ENCODE measurements at regions not wholly inside any gene's neighbourhood (a gene's known extent, or its start where the extent isn't known, plus 50 kb on each side); places are given as distances from the start of the nearest gene placed in this dataset.

DNA sequence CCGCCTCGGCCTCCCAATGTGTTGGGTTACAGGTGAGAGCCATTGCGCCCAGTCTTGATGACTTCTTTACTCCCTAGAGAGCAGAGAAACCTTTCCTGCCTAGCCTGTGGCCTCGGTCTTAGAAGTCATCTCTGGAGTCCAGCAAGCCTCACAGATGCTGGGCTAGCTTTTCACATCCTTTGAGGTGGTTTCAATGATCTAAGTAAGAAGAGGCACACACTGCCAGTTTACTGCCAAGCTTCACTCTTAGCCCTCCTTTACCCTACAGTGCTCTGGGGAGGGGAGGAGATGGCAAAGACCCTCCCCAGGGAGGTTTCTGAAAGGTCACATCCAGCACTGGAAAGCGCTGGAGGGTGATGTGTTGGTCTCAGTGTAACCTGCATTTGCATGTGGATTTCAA, 304.8 kb downstream of the PCNX1 start (continued):
- TF ChIP-seq ZNF436 (CRISPR knock-in tag; IDR thresholded peaks at IDR 0.05), result no peak
- TF ChIP-seq ELF1 (tag; IDR thresholded peaks at IDR 0.05), result no peak
- no peak for TF ChIP-seq NEUROD1 (IDR thresholded peaks at IDR 0.05; ENCODE audit: borderline replicate concordance, low read depth, low read length, partially characterized antibody)
- TF ChIP-seq KLF16 (IDR thresholded peaks at IDR 0.05), result no peak
- TF ChIP-seq ZNF644 (tag; IDR thresholded peaks at IDR 0.05; ENCODE audit: low read depth), result no peak
- no peak for TF ChIP-seq MAFF (IDR thresholded peaks at IDR 0.05; ENCODE audit: low read length)
- no peak for TF ChIP-seq HOXB6 (CRISPR knock-in tag; IDR thresholded peaks at IDR 0.05; ENCODE audit: borderline replicate concordance)
- TF ChIP-seq ZBTB8A (IDR thresholded peaks at IDR 0.05; ENCODE audit: partially characterized antibody), result no peak
- TF ChIP-seq TEAD2 (tag; IDR thresholded peaks at IDR 0.05), result no peak

DNA sequence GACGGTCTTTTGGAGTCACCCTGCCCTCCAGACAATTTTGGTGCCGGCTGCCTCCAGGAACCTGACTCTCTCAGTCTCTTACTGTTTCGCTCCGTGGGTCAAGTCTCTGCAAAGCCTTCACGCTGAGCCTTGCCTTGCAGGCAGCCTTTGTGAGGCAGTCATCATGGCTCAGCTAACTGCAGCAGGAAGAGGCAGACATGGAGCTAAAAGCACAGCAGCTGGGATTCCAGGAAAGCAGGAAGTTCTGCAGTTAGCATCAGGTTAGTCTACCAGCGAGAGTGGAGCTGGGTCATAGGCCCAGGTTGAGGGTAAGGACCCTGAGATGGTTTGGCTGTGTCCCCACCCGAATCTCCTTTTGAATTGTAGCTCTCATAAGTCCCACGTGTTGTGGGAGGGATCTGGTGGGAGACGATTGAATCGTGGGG, 305.4 kb downstream of the PCNX1 start:
- H4K20me1 ChIP-seq (replicated peaks; ENCODE audit: control insufficient read depth, insufficient read depth, low read length), result no peaks in the 10 kb centered on the region
- intact Hi-C loops (cut with micrococcal nuclease) (no loop called here), in situ Hi-C loops (cut with MboI) (no loop called here)
- no peaks in the 10 kb centered on the region for H3K79me2 ChIP-seq (ENCODE audit: control insufficient read depth, insufficient read depth, low read length)
- CTCF ChIA-PET (ENCODE audit: low intra/inter-chr PET ratio), result no interaction called here
- H3K27me3 ChIP-seq (ENCODE audit: control insufficient read depth in 2 of 2, insufficient read depth in 2 of 2, low read length in 2 of 2), result no peaks in the 10 kb centered on the region; a peak in 1 of 5 replicates
- H3K9me1 ChIP-seq (ENCODE audit: control insufficient read depth, insufficient read depth, low read length), result no peaks in the 10 kb centered on the region
- H3K9me3 ChIP-seq (replicated peaks; ENCODE audit: control insufficient read depth, insufficient read depth, low read depth, low read length), result no peaks in the 10 kb centered on the region
- no peak for FAIRE-seq
- H3K27ac ChIP-seq (ENCODE audit: extremely low read depth, low read depth, low read length), result no peak overlapping the region
- H3K9ac ChIP-seq (ENCODE audit: insufficient read depth in 1 of 2, low read depth in 2 of 2, low read length in 2 of 2), result no peak overlapping the region
- no peaks in the 10 kb centered on the region; a peak in 1 of 5 replicates for H3K4me1 ChIP-seq (replicated peaks in 1 of 2; ENCODE audit: control insufficient read depth in 2 of 2, insufficient read depth in 2 of 2, low read length in 2 of 2)
- 5% methylated on average over 10 of the region's 10 CpGs for WGBS (ENCODE audit: insufficient coverage, low coverage, missing lambda C conversion rate)
- no peaks in the 10 kb centered on the region for H3K36me3 ChIP-seq (ENCODE audit: control insufficient read depth, insufficient read depth, low read length)
- no peak overlapping the region for H3K4me2 ChIP-seq (ENCODE audit: insufficient read depth, low read length)
- DNase-seq (ENCODE audit: extremely low read depth in 1 of 4, low spot score in 3 of 4), result no peak
- no peak for ATAC-seq
- no TSS peak for BruUV-seq (replicated peaks)
- 0 out of 2 replicates have a peak overlapping the region, but pooled peaks have one; percentile 55 for H2AFZ ChIP-seq (ENCODE audit: low read depth, low read length)
- H3K4me3 ChIP-seq, result no peak overlapping the region
- POLR2A ChIA-PET, result no interaction called here
- TF ChIP-seq ATF1 (CRISPR knock-in tag; IDR thresholded peaks at IDR 0.05) (no peak), ATF1 (tag; IDR thresholded peaks at IDR 0.05) (no peak), ZNF717 (CRISPR knock-in tag; IDR thresholded peaks at IDR 0.05) (no peak), CXXC5 (CRISPR knock-in tag; IDR thresholded peaks at IDR 0.05) (no peak), ZNF644 (tag; IDR thresholded peaks at IDR 0.05; ENCODE audit: low read depth) (no peak)
- TF ChIP-seq, protein P1, sequence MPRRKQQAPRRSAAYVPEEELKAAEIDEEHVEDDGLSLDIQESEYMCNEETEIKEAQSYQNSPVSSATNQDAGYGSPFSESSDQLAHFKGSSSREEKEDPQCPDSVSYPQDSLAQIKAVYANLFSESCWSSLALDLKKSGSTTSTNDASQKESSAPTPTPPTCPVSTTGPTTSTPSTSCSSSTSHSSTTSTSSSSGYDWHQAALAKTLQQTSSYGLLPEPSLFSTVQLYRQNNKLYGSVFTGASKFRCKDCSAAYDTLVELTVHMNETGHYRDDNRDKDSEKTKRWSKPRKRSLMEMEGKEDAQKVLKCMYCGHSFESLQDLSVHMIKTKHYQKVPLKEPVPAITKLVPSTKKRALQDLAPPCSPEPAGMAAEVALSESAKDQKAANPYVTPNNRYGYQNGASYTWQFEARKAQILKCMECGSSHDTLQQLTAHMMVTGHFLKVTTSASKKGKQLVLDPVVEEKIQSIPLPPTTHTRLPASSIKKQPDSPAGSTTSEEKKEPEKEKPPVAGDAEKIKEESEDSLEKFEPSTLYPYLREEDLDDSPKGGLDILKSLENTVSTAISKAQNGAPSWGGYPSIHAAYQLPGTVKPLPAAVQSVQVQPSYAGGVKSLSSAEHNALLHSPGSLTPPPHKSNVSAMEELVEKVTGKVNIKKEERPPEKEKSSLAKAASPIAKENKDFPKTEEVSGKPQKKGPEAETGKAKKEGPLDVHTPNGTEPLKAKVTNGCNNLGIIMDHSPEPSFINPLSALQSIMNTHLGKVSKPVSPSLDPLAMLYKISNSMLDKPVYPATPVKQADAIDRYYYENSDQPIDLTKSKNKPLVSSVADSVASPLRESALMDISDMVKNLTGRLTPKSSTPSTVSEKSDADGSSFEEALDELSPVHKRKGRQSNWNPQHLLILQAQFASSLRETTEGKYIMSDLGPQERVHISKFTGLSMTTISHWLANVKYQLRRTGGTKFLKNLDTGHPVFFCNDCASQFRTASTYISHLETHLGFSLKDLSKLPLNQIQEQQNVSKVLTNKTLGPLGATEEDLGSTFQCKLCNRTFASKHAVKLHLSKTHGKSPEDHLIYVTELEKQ (CRISPR knock-in tag; IDR thresholded peaks at IDR 0.05), result no peak
- TF ChIP-seq, protein P2, sequence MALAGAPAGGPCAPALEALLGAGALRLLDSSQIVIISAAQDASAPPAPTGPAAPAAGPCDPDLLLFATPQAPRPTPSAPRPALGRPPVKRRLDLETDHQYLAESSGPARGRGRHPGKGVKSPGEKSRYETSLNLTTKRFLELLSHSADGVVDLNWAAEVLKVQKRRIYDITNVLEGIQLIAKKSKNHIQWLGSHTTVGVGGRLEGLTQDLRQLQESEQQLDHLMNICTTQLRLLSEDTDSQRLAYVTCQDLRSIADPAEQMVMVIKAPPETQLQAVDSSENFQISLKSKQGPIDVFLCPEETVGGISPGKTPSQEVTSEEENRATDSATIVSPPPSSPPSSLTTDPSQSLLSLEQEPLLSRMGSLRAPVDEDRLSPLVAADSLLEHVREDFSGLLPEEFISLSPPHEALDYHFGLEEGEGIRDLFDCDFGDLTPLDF (CRISPR knock-in tag; IDR thresholded peaks at IDR 0.05), result no peak

All from K562 (cell line).